ENCODE measurements at regions not wholly inside any gene's neighbourhood (a gene's known extent, or its start where the extent isn't known, plus 50 kb on each side); places are given as distances from the start of the nearest gene placed in this dataset.
A peak's percentile ranks its signal among the peaks of the same experiment; 100 is the strongest.

DNA sequence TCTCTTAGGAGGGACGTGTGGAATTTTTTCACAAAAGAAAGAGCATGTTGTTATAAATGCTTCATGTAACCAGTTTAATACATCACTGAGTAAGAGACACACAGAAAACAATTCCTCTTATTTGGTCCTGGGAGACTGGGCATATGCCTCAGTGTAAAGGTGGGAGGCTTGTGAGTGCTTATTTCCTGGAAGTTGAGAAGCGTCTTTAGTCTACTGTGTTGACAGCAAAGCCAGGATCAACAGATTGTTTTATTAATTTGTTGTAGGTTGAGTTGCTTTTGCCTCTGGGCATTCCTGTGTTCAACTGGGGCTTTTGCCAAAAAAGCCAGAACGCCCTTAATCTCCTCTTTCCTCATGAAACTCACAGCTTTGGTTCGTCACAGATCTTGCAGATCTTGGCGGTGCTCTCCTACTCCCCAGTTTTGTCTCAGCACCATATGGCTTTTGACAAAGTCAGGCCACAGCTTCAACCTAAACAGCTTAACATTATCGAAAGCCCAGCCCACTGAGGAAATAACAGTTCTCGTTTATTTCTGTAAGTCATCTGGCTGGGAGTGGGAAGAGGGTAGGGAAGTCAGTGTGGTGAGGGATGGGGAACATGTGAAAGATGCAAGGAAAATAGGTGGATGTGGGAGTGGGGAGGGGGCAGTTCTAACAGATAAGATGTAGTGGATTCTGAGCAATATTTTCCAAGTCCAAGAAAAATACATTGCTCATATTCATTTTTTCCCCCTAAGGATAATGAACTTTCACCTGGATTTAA lies 227.2 kb downstream of the DACT1 start:
- in situ Hi-C loops (cut with HindIII; ENCODE audit: low sequenced_read_pairs) = no loop called here
- peak; percentile 91 for DNase-seq (ENCODE audit: low spot score)

GRCh38 chr14:58865514-58866281 lies 227.9 kb downstream of the DACT1 start:
- in situ Hi-C loops (cut with HindIII; ENCODE audit: low sequenced_read_pairs) = no loop called here
- DNase-seq (ENCODE audit: low spot score) = peak; percentile 70

- DNase-seq (ENCODE audit: low spot score) = no peak
- in situ Hi-C loops (cut with HindIII; ENCODE audit: low sequenced_read_pairs) = no loop called here
Measured at GRCh38 chr14:58866391-58866790, 228.6 kb downstream of the DACT1 start.

DNA sequence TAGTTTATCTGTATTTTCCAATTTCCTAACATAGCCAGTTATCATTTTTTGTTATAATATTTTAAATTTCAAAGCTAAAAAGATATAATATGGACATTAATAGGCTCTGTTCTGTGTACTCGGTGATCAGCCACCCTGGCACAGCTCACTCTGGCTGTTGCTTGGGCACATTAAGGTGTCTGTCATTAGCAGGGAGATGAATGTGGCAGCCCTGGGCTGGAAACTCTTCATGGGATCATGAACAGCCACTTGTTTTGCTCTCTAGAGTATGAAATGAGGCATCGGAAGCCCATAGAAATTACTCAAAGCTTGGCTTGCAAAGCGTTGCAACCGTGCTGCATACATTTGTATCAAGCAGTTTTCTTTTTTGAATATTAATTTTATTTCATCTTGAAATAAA lies 233.2 kb downstream of the DACT1 start:
- DNase-seq (ENCODE audit: low spot score) = no peak
- in situ Hi-C loops (cut with HindIII; ENCODE audit: low sequenced_read_pairs) = no loop called here

DNA sequence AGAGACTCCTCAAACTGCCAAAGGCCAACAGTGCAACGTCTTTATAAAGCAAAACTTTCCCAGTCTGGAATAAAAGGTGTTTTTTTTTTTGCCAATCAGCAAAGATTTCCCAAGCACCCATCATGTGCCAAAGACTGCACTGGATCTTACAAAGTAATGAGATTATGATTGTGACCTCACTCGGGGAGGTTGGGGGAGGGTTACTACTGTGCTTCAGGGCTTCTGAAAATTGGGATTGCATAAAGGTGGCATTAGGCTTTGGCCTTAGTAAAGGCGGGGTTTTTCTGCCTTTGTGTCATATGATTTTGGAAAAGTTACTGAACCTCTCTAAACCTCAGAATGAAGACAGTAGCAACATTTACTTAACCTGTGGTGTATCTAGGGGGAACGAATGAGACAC lies 233.8 kb downstream of the DACT1 start:
- no peak for DNase-seq (ENCODE audit: low spot score)
- in situ Hi-C loops (cut with HindIII; ENCODE audit: low sequenced_read_pairs) = no loop called here

DNA sequence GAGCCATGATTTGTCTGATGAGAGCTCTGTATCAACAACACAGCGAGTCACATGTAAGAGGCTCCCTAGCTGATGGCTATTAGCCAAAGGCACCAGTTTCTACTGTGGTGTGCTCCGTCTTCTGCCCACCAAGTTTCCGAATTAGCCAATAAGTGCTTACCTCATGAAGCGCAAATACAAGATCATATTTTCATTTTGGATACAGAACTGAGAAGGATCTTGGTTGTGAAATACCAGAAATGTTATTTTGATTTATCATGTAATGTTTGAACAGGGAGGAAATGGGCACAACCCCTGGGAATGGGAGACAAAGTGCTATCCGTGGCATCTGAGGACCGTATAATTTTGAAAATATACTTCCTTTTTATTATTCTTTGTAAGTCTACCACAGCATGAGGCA lies 234.3 kb downstream of the DACT1 start:
- peak; percentile 28 for DNase-seq (ENCODE audit: low spot score)
- in situ Hi-C loops (cut with HindIII; ENCODE audit: low sequenced_read_pairs) = no loop called here

GRCh38 chr14:58873228-58873953 lies 235.6 kb downstream of the DACT1 start:
- DNase-seq (ENCODE audit: low spot score) = peak; percentile 53
- in situ Hi-C loops (cut with HindIII; ENCODE audit: low sequenced_read_pairs) = no loop called here

GRCh38 chr14:58875613-58876012 lies 237.9 kb downstream of the DACT1 start:
- in situ Hi-C loops (cut with HindIII; ENCODE audit: low sequenced_read_pairs) = no loop called here

GRCh38 chr14:58876608-58877007 lies 238.8 kb downstream of the DACT1 start:
- in situ Hi-C loops (cut with HindIII; ENCODE audit: low sequenced_read_pairs) = no loop called here
- DNase-seq (ENCODE audit: low spot score) = no peak

More at GRCh38 chr14:58875613-58876012, 237.9 kb downstream of the DACT1 start:
- no peak for DNase-seq (ENCODE audit: low spot score)

- DNase-seq (ENCODE audit: low spot score) = no peak
- in situ Hi-C loops (cut with HindIII; ENCODE audit: low sequenced_read_pairs) = no loop called here
Measured at GRCh38 chr14:58878439-58879139, 240.8 kb downstream of the DACT1 start.

- in situ Hi-C loops (cut with HindIII; ENCODE audit: low sequenced_read_pairs) = no loop called here
- DNase-seq (ENCODE audit: low spot score) = no peak
Measured at GRCh38 chr14:58881433-58881832, 243.7 kb downstream of the DACT1 start.

- no peak for DNase-seq (ENCODE audit: low spot score)
- in situ Hi-C loops (cut with HindIII; ENCODE audit: low sequenced_read_pairs) = no loop called here
Measured at GRCh38 chr14:58882577-58883018, 244.8 kb downstream of the DACT1 start.

DNA sequence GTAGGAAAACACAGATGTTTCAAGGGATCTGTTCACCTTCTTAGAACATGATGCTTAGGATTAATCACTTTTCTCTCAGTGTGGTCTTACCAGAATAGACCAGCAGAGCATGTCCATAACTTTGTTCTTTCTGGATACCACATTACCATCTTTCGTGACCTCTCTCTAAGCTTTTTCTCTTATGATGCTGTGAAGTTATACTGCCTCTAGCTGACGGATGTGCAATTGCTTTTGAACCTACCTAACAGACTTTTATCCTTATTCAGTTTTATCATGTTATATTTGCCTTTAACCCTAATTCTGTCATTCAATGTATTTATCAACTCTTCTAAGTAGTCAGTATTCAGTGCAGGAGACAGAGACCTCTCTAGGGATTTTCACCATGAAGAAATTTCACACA lies 246.7 kb downstream of the DACT1 start:
- in situ Hi-C loops (cut with HindIII; ENCODE audit: low sequenced_read_pairs) = no loop called here
- no peak for DNase-seq (ENCODE audit: low spot score)

- in situ Hi-C loops (cut with HindIII; ENCODE audit: low sequenced_read_pairs) = no loop called here
Measured at GRCh38 chr14:58887931-58888330, 250.2 kb downstream of the DACT1 start.

GRCh38 chr14:58898655-58899316 lies 261.0 kb downstream of the DACT1 start:
- in situ Hi-C loops (cut with HindIII; ENCODE audit: low sequenced_read_pairs) = no loop called here
- DNase-seq (ENCODE audit: low spot score) = no peak

More at GRCh38 chr14:58887931-58888330, 250.2 kb downstream of the DACT1 start:
- no peak for DNase-seq (ENCODE audit: low spot score)

GRCh38 chr14:58899317-58899713 lies 261.6 kb downstream of the DACT1 start:
- no peak for DNase-seq (ENCODE audit: low spot score)
- in situ Hi-C loops (cut with HindIII; ENCODE audit: low sequenced_read_pairs) = no loop called here

DNA sequence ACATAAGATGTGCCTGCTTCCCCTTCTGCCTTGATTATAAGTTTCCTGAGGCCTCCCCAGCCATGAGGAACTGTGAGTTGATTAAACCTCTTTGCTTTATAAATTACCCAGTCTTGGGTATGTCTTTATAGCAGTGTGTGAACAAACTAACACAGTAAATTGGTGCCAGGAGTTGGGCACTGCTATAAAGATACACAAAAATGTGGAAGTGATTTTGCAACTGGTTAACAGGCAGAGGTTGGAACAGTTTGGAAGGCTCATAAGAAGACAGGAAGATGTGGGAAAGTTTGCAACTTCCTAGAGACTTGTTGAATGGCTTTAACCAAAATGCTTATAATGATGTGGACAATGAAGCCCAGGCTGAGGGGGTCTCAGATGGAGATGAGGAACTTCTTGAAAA lies 264.1 kb downstream of the DACT1 start:
- in situ Hi-C loops (cut with HindIII; ENCODE audit: low sequenced_read_pairs) = no loop called here
- no peak for DNase-seq (ENCODE audit: low spot score)

- DNase-seq (ENCODE audit: low spot score) = no peak
- in situ Hi-C loops (cut with HindIII; ENCODE audit: low sequenced_read_pairs) = no loop called here
Measured at GRCh38 chr14:58904776-58905175, 267.0 kb downstream of the DACT1 start.

- in situ Hi-C loops (cut with HindIII; ENCODE audit: low sequenced_read_pairs) = no loop called here
- DNase-seq (ENCODE audit: low spot score) = no peak
Measured at GRCh38 chr14:58907803-58908202, 270.0 kb downstream of the DACT1 start.

Data from G401 (cell line).